HS-5 (cell line): ENCODE measurements at regions not wholly inside any gene's neighbourhood (a gene's known extent, or its start where the extent isn't known, plus 50 kb on each side); places are given as distances from the start of the nearest gene placed in this dataset.
"Not testable (repeated sequence)": the region's sequence is repeated elsewhere in the genome, so short reads cannot be mapped to it uniquely, and the experiment has no call there.

Experiments
- DNase-seq: peaks from one replicate; pipeline ENCODE4 v3.0.0-alpha.2; 2012; ENCODE audit warnings: low read depth

DNA sequence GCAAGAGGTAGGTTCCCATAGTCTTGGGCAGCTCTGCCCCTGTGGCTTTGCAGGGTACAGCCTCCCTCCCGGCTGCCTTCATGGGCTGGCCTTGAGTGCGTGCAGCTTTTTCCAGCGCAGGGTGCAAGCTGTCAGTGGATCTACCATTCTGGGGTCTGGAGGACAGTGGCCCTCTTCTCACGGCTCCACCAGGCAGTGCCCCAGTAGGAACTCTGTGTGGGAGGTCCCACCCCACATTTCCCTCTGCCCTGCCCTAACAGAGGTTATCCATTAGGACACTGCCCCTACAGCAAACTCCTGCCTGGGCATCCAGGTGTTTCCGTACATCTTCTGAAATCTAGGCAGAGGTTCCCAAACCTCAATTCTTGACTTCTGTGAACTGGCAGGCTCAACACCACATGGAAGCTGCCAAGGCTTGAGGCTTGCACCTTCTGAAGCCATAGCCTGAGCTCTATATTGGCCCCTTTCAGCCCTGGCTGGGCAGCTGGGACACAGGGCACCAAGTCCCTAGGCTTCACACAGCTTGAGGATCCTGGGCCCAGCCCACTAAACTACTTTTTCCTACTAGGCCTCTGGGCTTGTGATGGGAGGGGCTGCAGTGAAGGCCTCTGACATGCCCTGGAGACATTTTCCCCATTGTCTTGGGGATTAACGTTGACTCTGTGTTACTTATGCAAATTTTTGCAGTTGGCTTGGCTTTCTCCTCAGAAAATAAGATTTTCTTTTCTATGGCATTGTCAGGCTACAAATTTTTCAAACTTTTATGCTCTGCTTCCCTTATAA lies 482.7 kb downstream of the CNTN3 start:
- not testable (repeated sequence) for DNase-seq

GRCh38 chr3:74129611-74130010 lies 484.8 kb downstream of the CNTN3 start:
- no peak for DNase-seq

- no peak for DNase-seq
Measured at GRCh38 chr3:74129056-74129455, 485.4 kb downstream of the CNTN3 start.

- no peak for DNase-seq
Measured at GRCh38 chr3:74127256-74127655, 487.2 kb downstream of the CNTN3 start.

GRCh38 chr3:74124782-74125181 lies 489.7 kb downstream of the CNTN3 start:
- no peak for DNase-seq

GRCh38 chr3:74122281-74122680 lies 492.2 kb downstream of the CNTN3 start:
- no peak for DNase-seq

- DNase-seq, result no peak
Measured at GRCh38 chr3:74121761-74122160, 492.7 kb downstream of the CNTN3 start.

- no peak for DNase-seq
Measured at GRCh38 chr3:74119221-74119620, 494.5 kb upstream of the PDZRN3 start.

GRCh38 chr3:74115906-74116305 lies 491.2 kb upstream of the PDZRN3 start:
- DNase-seq, result no peak

DNA sequence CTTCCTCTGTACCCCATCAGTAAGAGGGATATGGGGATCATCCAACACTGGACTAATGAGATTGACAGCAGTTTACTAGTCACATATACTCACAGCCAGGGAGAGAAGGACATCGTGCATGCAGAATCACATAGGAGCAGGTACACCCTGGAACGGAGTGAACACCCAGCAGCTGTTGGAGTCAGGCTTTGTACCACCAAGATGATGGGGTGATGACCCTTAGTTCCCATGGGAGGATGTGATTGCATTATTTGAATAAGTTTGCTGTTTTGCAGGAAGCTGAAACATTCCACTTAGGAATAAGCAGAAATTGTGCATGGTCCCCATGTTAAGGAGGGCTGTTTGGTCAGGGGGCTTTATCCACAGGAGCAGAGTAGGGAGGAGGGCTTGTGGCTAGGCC lies 482.7 kb upstream of the PDZRN3 start:
- no peak for DNase-seq

- no peak for DNase-seq
Measured at GRCh38 chr3:74106925-74107324, 482.2 kb upstream of the PDZRN3 start.

DNA sequence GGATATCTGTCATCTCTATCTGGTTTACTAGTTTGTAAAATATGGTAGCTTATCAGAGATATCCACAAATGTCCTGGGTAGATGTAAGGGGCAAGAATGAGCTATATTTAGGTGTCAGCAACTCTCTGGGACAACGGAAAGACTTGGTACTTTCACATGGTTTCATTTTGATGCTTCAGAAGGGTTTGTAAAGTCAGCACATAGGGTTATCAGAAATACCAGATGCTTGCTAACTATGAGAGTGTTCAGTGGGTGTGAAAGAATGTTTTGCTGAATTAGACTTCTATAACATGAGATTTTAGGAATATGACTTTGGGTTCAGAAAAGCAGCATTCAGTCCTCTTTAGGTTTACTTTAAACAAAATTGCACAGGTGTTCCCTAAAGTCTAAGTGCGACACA lies 466.5 kb upstream of the PDZRN3 start:
- no peak for DNase-seq

DNA sequence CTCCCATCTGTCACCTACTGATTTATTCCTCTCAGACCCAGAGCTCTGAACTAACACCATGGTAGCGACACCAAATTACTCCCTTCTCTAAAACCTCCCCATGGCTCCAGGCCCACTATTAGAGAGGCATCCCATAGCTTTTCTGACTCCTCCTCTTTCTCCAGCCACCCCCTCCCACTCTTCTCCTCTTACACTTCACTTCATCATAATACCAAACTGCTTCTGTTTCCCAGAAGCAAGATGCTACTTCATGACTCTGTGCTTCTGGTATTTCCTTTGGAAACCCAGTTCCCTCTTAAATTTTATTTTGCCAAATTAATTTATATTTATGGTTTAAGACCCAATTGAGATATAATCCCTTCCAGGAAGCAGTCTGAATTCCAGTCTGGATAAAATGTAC lies 465.1 kb upstream of the PDZRN3 start:
- no peak for DNase-seq

DNA sequence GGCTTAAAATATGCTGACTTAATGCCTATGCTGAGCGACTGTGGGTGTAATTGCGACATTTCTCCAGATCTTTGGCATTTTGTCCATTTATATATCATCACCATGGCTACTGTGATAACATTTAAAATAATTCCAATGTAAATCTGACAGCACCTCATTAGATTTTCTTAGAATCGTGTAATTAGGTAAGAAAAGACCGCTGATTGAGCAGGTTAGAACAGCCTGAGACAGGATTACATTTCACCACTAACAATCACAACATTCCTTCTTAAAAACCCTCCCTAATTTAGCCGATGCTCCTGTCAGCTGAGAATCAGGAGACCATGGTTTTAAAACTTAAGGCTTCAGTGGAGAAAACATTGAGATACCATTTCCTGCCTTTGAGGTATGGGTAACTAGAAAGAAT lies 455.3 kb upstream of the PDZRN3 start:
- no peak for DNase-seq

DNA sequence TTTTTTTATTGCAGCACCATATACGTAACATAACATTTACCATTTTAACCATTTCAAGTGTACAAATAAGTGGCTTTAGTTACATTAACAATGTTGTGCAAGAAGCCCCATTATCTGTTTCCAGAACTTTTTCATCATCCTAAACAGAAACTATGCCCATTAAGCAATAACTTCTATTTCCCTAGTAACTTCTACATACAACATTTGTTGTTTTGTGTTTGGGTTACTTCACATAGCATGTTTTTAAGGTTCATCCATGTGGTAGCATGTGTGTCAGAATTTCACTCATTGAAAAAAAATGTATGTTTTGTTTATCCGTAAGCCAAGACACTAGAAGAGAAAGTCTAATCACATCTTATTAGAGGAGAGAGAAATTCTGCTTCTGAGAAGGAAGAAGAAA lies 450.5 kb upstream of the PDZRN3 start:
- DNase-seq, result no peak

DNA sequence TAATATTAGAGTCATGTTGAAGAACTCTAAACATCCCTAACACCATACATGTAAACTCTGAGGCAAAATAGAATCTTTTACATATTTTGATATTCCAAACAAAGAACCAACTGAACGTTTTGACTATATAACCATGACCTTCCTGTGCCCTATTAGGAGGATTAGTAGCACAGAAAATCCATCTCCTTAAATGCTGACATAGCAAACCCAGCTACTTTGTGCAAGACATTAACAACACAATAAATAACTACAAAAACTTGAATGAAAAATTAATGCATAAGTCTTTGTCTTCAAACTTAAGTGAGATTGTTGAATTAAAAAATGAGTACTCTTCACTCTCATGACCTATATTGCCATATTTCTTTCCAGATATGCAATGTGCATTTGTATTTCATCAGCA lies 450.0 kb upstream of the PDZRN3 start:
- no peak for DNase-seq

DNA sequence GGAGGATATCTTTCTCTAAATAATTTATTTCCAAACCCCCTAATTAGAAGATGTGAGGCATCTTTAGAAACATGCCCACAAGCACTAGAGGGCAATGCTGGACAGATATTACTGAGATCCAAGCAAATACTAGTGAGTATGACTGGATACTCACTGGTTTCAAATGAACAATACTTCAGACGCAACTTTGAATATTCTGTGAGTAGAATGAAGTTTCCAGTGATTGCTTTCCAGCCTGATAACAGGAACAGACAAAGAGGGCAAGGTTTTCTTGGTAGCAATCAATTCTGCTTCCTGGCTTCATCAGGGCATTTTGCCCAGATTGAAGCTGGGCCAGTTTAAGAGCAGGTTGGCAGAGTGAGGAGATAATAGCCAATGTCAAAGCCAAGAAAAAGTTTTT lies 442.6 kb upstream of the PDZRN3 start:
- no peak for DNase-seq

- no peak for DNase-seq
Measured at GRCh38 chr3:74066456-74066855, 441.7 kb upstream of the PDZRN3 start.

DNA sequence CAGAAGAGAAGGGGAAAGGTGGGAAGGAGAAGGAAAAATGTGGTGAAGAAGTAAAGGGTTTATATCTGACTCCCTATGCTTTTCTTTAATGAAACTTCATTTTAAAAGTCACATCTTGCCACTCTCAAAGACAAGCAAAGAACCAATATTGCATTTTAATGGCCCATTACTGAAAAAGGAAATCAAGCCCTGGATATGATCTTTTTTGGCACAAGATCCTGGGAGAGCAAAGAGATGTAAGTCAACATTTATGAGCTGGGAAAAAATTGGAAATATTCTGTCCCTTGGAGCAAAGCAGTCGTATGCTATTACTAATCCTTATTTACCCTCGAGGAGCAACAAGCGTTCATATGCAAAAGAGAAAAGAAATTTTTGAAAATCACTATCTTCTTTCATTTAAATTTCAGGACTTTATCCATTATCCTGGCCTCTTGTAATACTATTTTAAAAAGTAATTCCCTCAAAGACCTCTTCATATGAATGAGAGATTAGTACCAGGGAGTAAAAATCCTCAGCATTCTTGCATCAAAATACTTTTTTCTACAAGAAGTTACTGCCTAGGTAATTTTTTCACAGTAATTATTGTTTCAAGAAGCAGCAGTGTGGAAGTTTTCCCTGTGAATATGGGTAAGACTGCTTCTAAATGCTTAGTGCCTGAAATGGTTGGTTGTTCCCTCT lies 435.3 kb upstream of the PDZRN3 start:
- no peak for DNase-seq

DNA sequence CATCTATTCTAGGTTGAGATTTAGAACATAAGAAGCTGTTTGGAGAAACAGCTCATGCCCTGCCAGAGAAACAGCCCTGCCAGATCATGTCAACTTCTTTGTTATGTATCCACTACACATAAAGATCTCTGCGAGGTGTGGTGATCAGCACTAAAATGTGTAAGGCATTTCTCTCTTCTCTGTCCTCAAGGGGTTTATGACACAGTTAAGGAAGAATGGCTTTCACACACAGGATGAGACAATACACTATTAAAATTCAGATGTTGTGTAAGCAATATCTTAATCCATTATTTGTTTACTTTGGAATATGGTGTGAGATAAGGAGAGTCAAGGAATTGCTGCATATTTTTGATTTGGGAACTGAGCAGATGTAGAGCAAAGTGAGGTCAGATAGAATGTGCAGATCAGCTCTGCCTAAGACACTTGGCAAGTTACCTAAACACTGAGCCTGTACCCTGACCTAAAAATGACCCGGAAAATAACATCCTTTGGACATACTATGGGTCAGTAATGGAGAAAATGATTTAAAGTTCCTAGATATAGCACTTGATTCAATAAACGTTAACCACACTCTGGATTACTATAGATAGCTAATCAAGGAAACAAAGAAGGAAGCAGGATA lies 434.7 kb upstream of the PDZRN3 start:
- no peak for DNase-seq

DNA sequence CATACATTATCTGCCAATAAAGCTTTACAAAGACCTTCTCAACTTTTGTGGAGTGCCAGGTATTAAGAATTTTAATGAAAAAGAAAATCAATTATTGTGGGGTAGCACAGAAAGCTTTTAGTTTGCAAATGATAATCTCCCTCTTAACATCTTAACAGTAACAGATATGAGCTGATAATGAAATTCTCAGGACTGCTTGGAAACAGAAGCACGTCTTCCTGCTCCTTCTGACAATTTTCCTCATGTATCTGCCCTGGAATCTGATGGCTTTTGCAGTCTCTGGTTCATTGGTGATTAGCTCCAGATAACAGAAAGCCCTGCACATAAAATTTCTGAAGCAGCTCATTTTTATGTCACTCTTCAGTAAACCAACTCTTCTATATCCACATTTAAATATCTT lies 432.4 kb upstream of the PDZRN3 start:
- DNase-seq, result no peak

DNA sequence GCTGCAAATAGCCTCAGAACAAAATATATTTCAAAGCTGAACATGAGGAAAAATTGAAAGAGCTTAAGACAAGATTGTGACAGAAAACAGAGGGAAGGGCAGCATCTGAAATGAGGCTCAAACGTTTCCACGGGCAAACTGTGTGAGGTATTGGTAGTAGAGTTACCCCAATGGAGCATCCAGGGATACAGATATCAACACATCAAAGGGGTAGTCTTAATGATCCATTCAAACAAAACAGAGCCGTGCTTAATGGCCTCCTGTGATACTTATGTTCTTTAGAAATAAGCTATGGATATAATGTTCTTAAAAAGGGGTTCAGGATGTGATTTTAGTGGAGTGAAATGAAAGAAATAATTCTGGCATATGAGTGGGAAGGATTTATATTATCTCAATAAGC lies 430.3 kb upstream of the PDZRN3 start:
- DNase-seq, result no peak

GRCh38 chr3:74054566-74054965 lies 429.8 kb upstream of the PDZRN3 start:
- DNase-seq, result no peak
